ENCODE measurements at regions not wholly inside any gene's neighbourhood (a gene's known extent, or its start where the extent isn't known, plus 50 kb on each side); places are given as distances from the start of the nearest gene placed in this dataset.

- no peak overlapping the region for H3K27ac ChIP-seq
- TF ChIP-seq EP300 (IDR thresholded peaks at IDR 0.05): no peak
- no peak for TF ChIP-seq POLR2AphosphoS5 (IDR thresholded peaks at IDR 0.05)
- no peak for TF ChIP-seq POLR2A (IDR thresholded peaks at IDR 0.05)
- no peak for TF ChIP-seq CTCF (IDR thresholded peaks at IDR 0.05)
- ATAC-seq (ENCODE audit: low FRiP score in 2 of 2) (no peak), DNase-seq (no peak)
- H3K36me3 ChIP-seq: no peaks in the 10 kb centered on the region
- H3K27me3 ChIP-seq: no peaks in the 10 kb centered on the region
- 48 to 57% methylated on average over 1 of the region's 1 CpG for WGBS, 2 donors
- H3K4me3 ChIP-seq: no peak overlapping the region
- H3K9me3 ChIP-seq: no peaks in the 10 kb centered on the region
- no peaks in the 10 kb centered on the region for H3K4me1 ChIP-seq
Measured at GRCh38 chr13:68439817-68440216, 1209.7 kb upstream of the PCDH9 start.

GRCh38 chr13:68428292-68428691 lies 1198.2 kb upstream of the PCDH9 start:
- H3K4me3 ChIP-seq: no peak overlapping the region
- no peak overlapping the region for H3K27ac ChIP-seq
- no peaks in the 10 kb centered on the region for H3K27me3 ChIP-seq
- ATAC-seq (ENCODE audit: low FRiP score in 2 of 2) (no peak), DNase-seq (no peak)
- TF ChIP-seq POLR2AphosphoS5 (IDR thresholded peaks at IDR 0.05) (no peak), EP300 (IDR thresholded peaks at IDR 0.05) (no peak), POLR2A (IDR thresholded peaks at IDR 0.05) (no peak), CTCF (IDR thresholded peaks at IDR 0.05) (no peak)
- H3K36me3 ChIP-seq: no peaks in the 10 kb centered on the region
- H3K9me3 ChIP-seq: no peaks in the 10 kb centered on the region
- H3K4me1 ChIP-seq: no peaks in the 10 kb centered on the region
- WGBS, 2 donors: 79 to 85% methylated on average over 4 of the region's 4 CpGs

- no peaks in the 10 kb centered on the region for H3K36me3 ChIP-seq
- WGBS, 2 donors: 56 to 67% methylated on average over 3 of the region's 3 CpGs
- no peak overlapping the region for H3K27ac ChIP-seq
- no peaks in the 10 kb centered on the region for H3K4me1 ChIP-seq
- DNase-seq (no peak), ATAC-seq (ENCODE audit: low FRiP score in 2 of 2) (no peak)
- H3K9me3 ChIP-seq: peaks cover 0 to 3% (median 0%) of the 10 kb centered on the region in 4 donors
- TF ChIP-seq POLR2A (IDR thresholded peaks at IDR 0.05) (no peak), CTCF (IDR thresholded peaks at IDR 0.05) (no peak), EP300 (IDR thresholded peaks at IDR 0.05) (no peak), POLR2AphosphoS5 (IDR thresholded peaks at IDR 0.05) (no peak)
- no peaks in the 10 kb centered on the region for H3K27me3 ChIP-seq
- H3K4me3 ChIP-seq: no peak overlapping the region
Measured at GRCh38 chr13:68417801-68418200, 1187.7 kb upstream of the PCDH9 start.

- WGBS, 2 donors: 79 to 97% methylated on average over 1 of the region's 1 CpG
- TF ChIP-seq CTCF (IDR thresholded peaks at IDR 0.05) (no peak), EP300 (IDR thresholded peaks at IDR 0.05) (no peak), POLR2A (IDR thresholded peaks at IDR 0.05) (no peak)
- H3K9me3 ChIP-seq: peaks cover 0 to 3% (median 0%) of the 10 kb centered on the region in 4 donors
- no peaks in the 10 kb centered on the region for H3K27me3 ChIP-seq
- H3K4me3 ChIP-seq: no peak overlapping the region
- no peaks in the 10 kb centered on the region for H3K36me3 ChIP-seq
- H3K4me1 ChIP-seq: no peaks in the 10 kb centered on the region
- ATAC-seq (ENCODE audit: low FRiP score in 2 of 2) (no peak), DNase-seq (no peak)
- H3K27ac ChIP-seq: no peak overlapping the region
Measured at GRCh38 chr13:68410007-68410406, 1179.9 kb upstream of the PCDH9 start.

GRCh38 chr13:68390987-68391386 lies 1160.9 kb upstream of the PCDH9 start:
- no peak for DNase-seq
- H3K27me3 ChIP-seq: no peaks in the 10 kb centered on the region
- H3K4me3 ChIP-seq: no peak overlapping the region
- no peaks in the 10 kb centered on the region for H3K36me3 ChIP-seq
- no peak overlapping the region for H3K27ac ChIP-seq
- TF ChIP-seq EP300 (IDR thresholded peaks at IDR 0.05): no peak
- TF ChIP-seq POLR2A (IDR thresholded peaks at IDR 0.05): no peak
- no peak for TF ChIP-seq CTCF (IDR thresholded peaks at IDR 0.05)
- no peak for TF ChIP-seq POLR2AphosphoS5 (IDR thresholded peaks at IDR 0.05)
- WGBS, 2 donors: 79 to 82% methylated on average over 5 of the region's 5 CpGs
- H3K4me1 ChIP-seq: no peaks in the 10 kb centered on the region
- no peak for ATAC-seq (ENCODE audit: low FRiP score in 2 of 2)
- no peaks in the 10 kb centered on the region for H3K9me3 ChIP-seq

All from upper lobe of left lung (tissue), 6 donors.